DOHH2 (cell line): ENCODE measurements at regions not wholly inside any gene's neighbourhood (a gene's known extent, or its start where the extent isn't known, plus 50 kb on each side); places are given as distances from the start of the nearest gene placed in this dataset.

ENCODE experiments used
- EZH2phosphoT487 ChIP-seq: fragments of 200-600 bp; sonication (generic); IDR thresholded peaks from 2 replicates; pipeline ENCODE4 v1.6.1; 2017; ENCODE audit warnings: borderline replicate concordance, mild to moderate bottlenecking, antibody characterized with exemption, low read length, moderate library complexity, mixed read lengths
- TF ChIP-seq, protein P1 (sequence below): fragments of 200-600 bp; sonication (generic); IDR thresholded peaks from one replicate; pipeline ENCODE4 v1.5.1; 2014; ENCODE audit warnings: antibody characterized with exemption, mild to moderate bottlenecking, low read depth, low read length; ENCODE audit not compliant: poor library complexity, severe bottlenecking

DNA sequence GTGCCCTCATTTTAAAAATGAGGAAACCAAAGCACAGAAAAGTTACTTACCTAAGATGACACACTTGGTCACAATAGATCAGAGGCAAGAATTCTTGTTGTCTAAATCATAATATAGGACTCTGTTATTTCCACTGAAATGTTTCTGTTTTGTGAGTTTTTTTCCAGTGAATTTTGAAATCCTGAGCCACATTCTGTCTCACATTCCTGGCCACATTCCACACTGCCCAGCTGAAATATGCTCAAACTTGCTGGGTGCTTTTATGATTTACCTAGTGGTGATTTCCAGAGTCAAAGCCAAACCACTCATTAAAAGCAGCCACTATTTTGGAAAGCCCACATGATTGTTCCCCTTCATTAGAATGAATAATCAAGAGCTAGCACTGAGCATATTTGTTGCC, 82.3 kb upstream of the NPHP3 start:
- TF ChIP-seq, protein P1, sequence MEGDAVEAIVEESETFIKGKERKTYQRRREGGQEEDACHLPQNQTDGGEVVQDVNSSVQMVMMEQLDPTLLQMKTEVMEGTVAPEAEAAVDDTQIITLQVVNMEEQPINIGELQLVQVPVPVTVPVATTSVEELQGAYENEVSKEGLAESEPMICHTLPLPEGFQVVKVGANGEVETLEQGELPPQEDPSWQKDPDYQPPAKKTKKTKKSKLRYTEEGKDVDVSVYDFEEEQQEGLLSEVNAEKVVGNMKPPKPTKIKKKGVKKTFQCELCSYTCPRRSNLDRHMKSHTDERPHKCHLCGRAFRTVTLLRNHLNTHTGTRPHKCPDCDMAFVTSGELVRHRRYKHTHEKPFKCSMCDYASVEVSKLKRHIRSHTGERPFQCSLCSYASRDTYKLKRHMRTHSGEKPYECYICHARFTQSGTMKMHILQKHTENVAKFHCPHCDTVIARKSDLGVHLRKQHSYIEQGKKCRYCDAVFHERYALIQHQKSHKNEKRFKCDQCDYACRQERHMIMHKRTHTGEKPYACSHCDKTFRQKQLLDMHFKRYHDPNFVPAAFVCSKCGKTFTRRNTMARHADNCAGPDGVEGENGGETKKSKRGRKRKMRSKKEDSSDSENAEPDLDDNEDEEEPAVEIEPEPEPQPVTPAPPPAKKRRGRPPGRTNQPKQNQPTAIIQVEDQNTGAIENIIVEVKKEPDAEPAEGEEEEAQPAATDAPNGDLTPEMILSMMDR: no peak
- no peak for TF ChIP-seq EZH2phosphoT487
